Type B pancreatic cell (in vitro differentiated cells): ENCODE measurements at regions not wholly inside any gene's neighbourhood (a gene's known extent, or its start where the extent isn't known, plus 50 kb on each side); places are given as distances from the start of the nearest gene placed in this dataset.

Experiments used
- DNase-seq: peaks from one replicate; pipeline ENCODE4 v3.0.0; 2021; ENCODE audit warnings: mixed read lengths; ENCODE audit not compliant: unreplicated experiment; ENCODE audit errors: extremely low spot score
- H3K27ac Mint-ChIP-seq: 2 replicates; pipeline ENCODE4 v1.8.0; 2021; ENCODE audit warnings: mild to moderate bottlenecking, mixed read lengths
- H3K27me3 Mint-ChIP-seq: 2 replicates; pipeline ENCODE4 v1.8.0; 2021; ENCODE audit warnings: mixed read lengths
- H3K36me3 Mint-ChIP-seq: 2 replicates; pipeline ENCODE4 v1.8.0; 2021; ENCODE audit warnings: mixed read lengths
- H3K4me1 Mint-ChIP-seq: one replicate; pipeline ENCODE4 v1.8.0; 2021; ENCODE audit warnings: mixed read lengths; ENCODE audit not compliant: unreplicated experiment
- H3K4me3 Mint-ChIP-seq: 2 replicates; pipeline ENCODE4 v1.8.0; 2021; ENCODE audit warnings: mild to moderate bottlenecking, mixed read lengths
- H3K9me3 Mint-ChIP-seq: 2 replicates; pipeline ENCODE4 v1.8.0; 2021; ENCODE audit warnings: mixed read lengths
- TF ChIP-seq, protein P1 (sequence below): fragments of 200-600 bp; sonication (generic); conservative IDR thresholded peaks from 2 replicates; pipeline ENCODE4 v1.5.0; 2021; ENCODE audit warnings: antibody characterized with exemption, mild to moderate bottlenecking

DNA sequence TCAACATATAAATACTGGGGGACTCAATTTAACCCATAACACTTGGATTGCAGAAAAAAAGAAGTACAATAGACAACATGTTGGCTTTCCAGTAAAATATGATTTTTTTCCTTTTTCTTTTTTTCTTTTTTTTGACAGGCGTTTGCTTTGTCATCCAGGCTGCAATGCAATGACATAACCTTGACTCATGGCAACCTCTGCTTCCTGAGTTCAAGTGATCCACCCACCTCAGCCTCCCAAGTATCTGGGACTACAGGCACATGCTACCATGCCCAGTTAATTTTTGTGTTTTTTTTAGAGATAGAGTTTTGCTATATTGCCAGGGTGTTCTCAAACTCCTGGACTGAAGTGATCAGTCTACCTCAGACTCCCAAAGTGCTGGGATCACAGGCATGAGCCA, 1512.0 kb upstream of the PRMT6 start:
- Mint-ChIP-seq H3K4me3 (no peak overlapping the region), H3K9me3 (no peaks in the 10 kb centered on the region), H3K36me3 (no peaks in the 10 kb centered on the region), H3K27me3 (no peaks in the 10 kb centered on the region), H3K4me1 (no peaks in the 10 kb centered on the region), H3K27ac (no peak overlapping the region)
- TF ChIP-seq, protein P1, sequence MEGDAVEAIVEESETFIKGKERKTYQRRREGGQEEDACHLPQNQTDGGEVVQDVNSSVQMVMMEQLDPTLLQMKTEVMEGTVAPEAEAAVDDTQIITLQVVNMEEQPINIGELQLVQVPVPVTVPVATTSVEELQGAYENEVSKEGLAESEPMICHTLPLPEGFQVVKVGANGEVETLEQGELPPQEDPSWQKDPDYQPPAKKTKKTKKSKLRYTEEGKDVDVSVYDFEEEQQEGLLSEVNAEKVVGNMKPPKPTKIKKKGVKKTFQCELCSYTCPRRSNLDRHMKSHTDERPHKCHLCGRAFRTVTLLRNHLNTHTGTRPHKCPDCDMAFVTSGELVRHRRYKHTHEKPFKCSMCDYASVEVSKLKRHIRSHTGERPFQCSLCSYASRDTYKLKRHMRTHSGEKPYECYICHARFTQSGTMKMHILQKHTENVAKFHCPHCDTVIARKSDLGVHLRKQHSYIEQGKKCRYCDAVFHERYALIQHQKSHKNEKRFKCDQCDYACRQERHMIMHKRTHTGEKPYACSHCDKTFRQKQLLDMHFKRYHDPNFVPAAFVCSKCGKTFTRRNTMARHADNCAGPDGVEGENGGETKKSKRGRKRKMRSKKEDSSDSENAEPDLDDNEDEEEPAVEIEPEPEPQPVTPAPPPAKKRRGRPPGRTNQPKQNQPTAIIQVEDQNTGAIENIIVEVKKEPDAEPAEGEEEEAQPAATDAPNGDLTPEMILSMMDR = no peak
- no peak for DNase-seq

DNA sequence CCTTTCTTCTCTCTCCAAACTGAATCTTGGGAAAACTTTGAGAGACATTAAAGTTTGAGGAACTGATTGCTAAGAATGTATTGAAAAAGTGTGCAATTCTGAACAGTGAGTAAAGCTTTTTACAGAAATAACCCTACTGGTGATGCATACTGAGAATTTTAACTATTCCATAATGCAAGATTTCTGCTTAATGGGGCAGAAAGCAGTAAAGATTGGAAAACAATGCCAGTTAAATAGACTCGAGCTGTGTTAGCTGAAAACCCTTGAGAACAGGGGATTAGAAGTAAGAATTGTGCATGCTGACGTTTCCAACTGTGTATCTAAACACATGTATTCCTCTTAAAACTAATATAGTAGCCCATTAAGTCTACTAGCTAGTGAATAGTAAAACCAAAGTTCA, 1500.2 kb upstream of the PRMT6 start:
- Mint-ChIP-seq H3K4me1 (no peaks in the 10 kb centered on the region), H3K27me3 (no peaks in the 10 kb centered on the region), H3K9me3 (no peaks in the 10 kb centered on the region), H3K36me3 (no peaks in the 10 kb centered on the region), H3K4me3 (no peak overlapping the region), H3K27ac (no peak overlapping the region)
- TF ChIP-seq, protein P1 = no peak
- DNase-seq = no peak

DNA sequence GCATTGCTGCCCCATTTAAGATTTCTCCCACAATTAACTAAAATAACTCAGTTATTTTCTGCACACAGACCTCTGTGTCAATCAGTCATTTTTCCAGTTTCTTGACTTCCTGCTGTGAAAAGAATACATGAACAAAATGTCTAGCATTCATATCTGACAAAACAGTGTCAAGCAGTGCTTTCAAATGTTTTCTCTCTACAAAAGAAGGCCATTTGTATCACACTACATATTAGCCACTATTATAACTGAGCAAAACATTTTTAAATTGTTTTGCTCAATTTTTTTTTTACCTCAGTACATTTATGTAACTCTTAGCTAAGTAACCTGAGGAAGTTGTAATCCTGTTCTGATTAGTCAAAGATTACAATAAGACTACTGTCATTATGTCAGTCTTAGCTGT, 1498.5 kb upstream of the PRMT6 start:
- Mint-ChIP-seq H3K27ac (no peak overlapping the region), H3K36me3 (no peaks in the 10 kb centered on the region)
- no peak for DNase-seq

DNA sequence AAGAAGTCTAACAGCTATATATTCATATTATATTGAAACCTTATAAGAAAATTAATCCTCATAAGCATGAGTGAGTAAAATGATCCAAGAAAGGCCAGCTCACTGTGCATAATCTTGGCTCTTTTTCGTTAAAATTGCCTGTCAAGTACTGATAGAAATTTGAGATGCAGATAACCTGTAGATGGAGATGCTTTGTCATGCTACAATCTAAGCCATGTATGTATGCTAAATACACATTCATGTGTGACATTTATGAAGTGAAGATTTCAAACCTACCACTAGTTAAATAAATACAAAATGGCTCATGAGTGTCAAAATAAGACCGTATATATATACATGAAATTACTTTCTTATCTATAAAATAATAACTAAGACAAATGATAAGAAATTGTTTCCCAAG, 1491.5 kb upstream of the PRMT6 start:
- H3K36me3 Mint-ChIP-seq = no peaks in the 10 kb centered on the region
- H3K4me1 Mint-ChIP-seq = no peaks in the 10 kb centered on the region
- no peaks in the 10 kb centered on the region for H3K27me3 Mint-ChIP-seq
- H3K27ac Mint-ChIP-seq = no peak overlapping the region
- TF ChIP-seq, protein P1 = no peak
- H3K9me3 Mint-ChIP-seq = no peaks in the 10 kb centered on the region
- no peak overlapping the region for H3K4me3 Mint-ChIP-seq
- DNase-seq = no peak

More for the DNA sequence above, 1498.5 kb upstream of the PRMT6 start:
- Mint-ChIP-seq H3K4me1 (no peaks in the 10 kb centered on the region), H3K9me3 (no peaks in the 10 kb centered on the region), H3K27me3 (no peaks in the 10 kb centered on the region), H3K4me3 (no peak overlapping the region)
- TF ChIP-seq, protein P1 = no peak

DNA sequence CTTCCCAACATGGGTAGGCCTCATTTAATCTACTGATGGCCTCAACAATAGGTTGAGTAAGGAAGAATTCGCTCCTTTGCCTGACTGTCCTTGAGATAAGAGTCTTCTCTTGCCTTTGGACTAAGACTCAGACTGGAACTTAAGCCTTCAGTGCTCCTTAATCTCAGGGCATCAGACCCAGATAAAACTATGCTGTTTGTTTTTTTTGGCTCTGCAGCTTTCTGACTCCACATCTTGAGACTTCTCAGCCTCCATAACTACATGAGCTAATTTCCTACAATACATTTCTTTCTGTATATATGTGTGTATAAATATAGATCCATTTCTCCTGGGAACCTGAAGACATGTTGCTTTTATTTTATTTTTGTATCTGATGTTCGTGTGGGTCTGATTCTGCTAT, 1470.7 kb upstream of the PRMT6 start:
- TF ChIP-seq, protein P1 = no peak
- Mint-ChIP-seq H3K4me1 (no peaks in the 10 kb centered on the region), H3K9me3 (no peaks in the 10 kb centered on the region), H3K36me3 (no peaks in the 10 kb centered on the region), H3K27me3 (no peaks in the 10 kb centered on the region), H3K4me3 (no peak overlapping the region), H3K27ac (no peak overlapping the region)
- DNase-seq = no peak

DNA sequence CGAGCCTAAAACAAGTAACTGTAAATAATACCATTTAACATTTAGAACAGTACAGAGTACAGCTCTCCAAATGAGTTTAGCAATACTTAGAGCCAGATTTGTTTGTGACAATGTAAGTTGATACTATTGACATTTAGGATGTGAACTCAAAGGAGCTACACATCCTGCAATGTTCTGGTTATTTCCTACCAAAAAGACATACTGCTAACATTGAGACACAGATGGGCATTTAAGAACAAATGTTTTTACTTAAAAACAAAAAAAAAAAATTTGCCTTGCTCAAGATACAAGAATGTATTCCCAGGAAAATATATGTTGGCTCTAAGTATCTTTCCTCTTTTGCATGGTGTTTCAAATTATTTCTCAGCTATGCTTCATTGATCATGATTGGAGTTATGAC, 1464.8 kb upstream of the PRMT6 start:
- Mint-ChIP-seq H3K4me3 (no peak overlapping the region), H3K27ac (no peak overlapping the region), H3K36me3 (no peaks in the 10 kb centered on the region), H3K9me3 (peaks cover 7% of the 10 kb centered on the region), H3K4me1 (peaks cover 6% of the 10 kb centered on the region), H3K27me3 (no peaks in the 10 kb centered on the region)
- TF ChIP-seq, protein P1 = no peak
- no peak for DNase-seq
